ENCODE measurements at regions not wholly inside any gene's neighbourhood (a gene's known extent, or its start where the extent isn't known, plus 50 kb on each side); places are given as distances from the start of the nearest gene placed in this dataset.

- H2AFZ ChIP-seq (ENCODE audit: low read depth, low read length, poor library complexity, severe bottlenecking) = no peak overlapping the region
- BruUV-seq (replicated peaks) = no TSS peak
- no peak for DNase-seq (ENCODE audit: low read depth, low spot score)
- ChIA-PET POLR2A (no interaction called here), RAD21 (ENCODE audit: low non-redundant PET in 1 of 2, low total read pairs in 2 of 2, uncharacterized antibody in 2 of 2, unreplicated experiment in 2 of 2) (no interaction called here), CTCF (no interaction called here)
- H3K9me3 ChIP-seq (ENCODE audit: control insufficient read depth in 1 of 2, insufficient read depth in 1 of 2, low read depth in 1 of 2, low read length in 2 of 2) = 0 out of 4 replicates have a peak, but pooled peaks cover 0 to 4% of the 10 kb centered on the region in 2 experiments
- H3K9me2 ChIP-seq (ENCODE audit: insufficient read depth) = no peaks in the 10 kb centered on the region
- no peak overlapping the region for H3K9ac ChIP-seq (ENCODE audit: low read length)
- no peaks in the 10 kb centered on the region for H4K20me1 ChIP-seq (ENCODE audit: insufficient read depth)
- no peak for ATAC-seq
- no peak overlapping the region for H3K4me2 ChIP-seq (ENCODE audit: low read length)
- H3K36me3 ChIP-seq (ENCODE audit: control insufficient read depth in 1 of 2, insufficient read depth in 2 of 2, low read length in 2 of 2) = no peaks in the 10 kb centered on the region
- no peak overlapping the region for H3K27ac ChIP-seq (ENCODE audit: low read depth, low read length)
- TF ChIP-seq SIN3A (IDR thresholded peaks at IDR 0.05; ENCODE audit: low read depth) (no peak), JUND (IDR thresholded peaks at IDR 0.05) (no peak), YY1 (IDR thresholded peaks at IDR 0.05; ENCODE audit: extremely low read depth, insufficient replicate concordance, low read depth, low read length) (no peak), TCF7L2 (IDR thresholded peaks at IDR 0.05; ENCODE audit: borderline replicate concordance, extremely low read depth, insufficient read depth, insufficient read length) (no peak), ZFX (IDR thresholded peaks at IDR 0.05) (no peak), FOSL1 (IDR thresholded peaks at IDR 0.05; ENCODE audit: low read depth) (no peak), CBX3 (IDR thresholded peaks at IDR 0.05; ENCODE audit: low read depth) (no peak), EZH2phosphoT487 (IDR thresholded peaks at IDR 0.05; ENCODE audit: borderline replicate concordance) (no peak), EZH2 (IDR thresholded peaks at IDR 0.05) (no peak), ZBTB33 (IDR thresholded peaks at IDR 0.05; ENCODE audit: extremely low read depth, insufficient replicate concordance, low read length) (no peak), RAD21 (IDR thresholded peaks at IDR 0.05; ENCODE audit: low read depth) (no peak), ELF1 (IDR thresholded peaks at IDR 0.05; ENCODE audit: borderline replicate concordance, low read depth) (no peak), ZNF274 (IDR thresholded peaks at IDR 0.05; ENCODE audit: low read depth, low read length) (no peak)
- TF ChIP-seq, protein P1, sequence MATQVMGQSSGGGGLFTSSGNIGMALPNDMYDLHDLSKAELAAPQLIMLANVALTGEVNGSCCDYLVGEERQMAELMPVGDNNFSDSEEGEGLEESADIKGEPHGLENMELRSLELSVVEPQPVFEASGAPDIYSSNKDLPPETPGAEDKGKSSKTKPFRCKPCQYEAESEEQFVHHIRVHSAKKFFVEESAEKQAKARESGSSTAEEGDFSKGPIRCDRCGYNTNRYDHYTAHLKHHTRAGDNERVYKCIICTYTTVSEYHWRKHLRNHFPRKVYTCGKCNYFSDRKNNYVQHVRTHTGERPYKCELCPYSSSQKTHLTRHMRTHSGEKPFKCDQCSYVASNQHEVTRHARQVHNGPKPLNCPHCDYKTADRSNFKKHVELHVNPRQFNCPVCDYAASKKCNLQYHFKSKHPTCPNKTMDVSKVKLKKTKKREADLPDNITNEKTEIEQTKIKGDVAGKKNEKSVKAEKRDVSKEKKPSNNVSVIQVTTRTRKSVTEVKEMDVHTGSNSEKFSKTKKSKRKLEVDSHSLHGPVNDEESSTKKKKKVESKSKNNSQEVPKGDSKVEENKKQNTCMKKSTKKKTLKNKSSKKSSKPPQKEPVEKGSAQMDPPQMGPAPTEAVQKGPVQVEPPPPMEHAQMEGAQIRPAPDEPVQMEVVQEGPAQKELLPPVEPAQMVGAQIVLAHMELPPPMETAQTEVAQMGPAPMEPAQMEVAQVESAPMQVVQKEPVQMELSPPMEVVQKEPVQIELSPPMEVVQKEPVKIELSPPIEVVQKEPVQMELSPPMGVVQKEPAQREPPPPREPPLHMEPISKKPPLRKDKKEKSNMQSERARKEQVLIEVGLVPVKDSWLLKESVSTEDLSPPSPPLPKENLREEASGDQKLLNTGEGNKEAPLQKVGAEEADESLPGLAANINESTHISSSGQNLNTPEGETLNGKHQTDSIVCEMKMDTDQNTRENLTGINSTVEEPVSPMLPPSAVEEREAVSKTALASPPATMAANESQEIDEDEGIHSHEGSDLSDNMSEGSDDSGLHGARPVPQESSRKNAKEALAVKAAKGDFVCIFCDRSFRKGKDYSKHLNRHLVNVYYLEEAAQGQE (IDR thresholded peaks at IDR 0.05; ENCODE audit: low read depth) = no peak
- H3K4me3 ChIP-seq (replicated peaks in 1 of 2; ENCODE audit: low read depth in 1 of 2, low read length in 2 of 2) = no peak overlapping the region
- intact Hi-C loops (cut with micrococcal nuclease) = no loop called here
- H3K79me2 ChIP-seq (ENCODE audit: insufficient read depth, low read length) = no peaks in the 10 kb centered on the region
- no peaks in the 10 kb centered on the region for H3K4me1 ChIP-seq (ENCODE audit: control insufficient read depth in 1 of 2, insufficient read depth in 2 of 2, low read length in 2 of 2)
- H3K27me3 ChIP-seq (ENCODE audit: insufficient read depth, low read length) = no peaks in the 10 kb centered on the region
Measured at GRCh38 chr18:27713037-27713737, 463.7 kb downstream of the CDH2 start.

Measured in HCT116 (cell line).